HG03520 (cell line): ENCODE measurements at regions not wholly inside any gene's neighbourhood (a gene's known extent, or its start where the extent isn't known, plus 50 kb on each side); places are given as distances from the start of the nearest gene placed in this dataset.

ENCODE experiments used
- ATAC-seq: cut with Tn5 transposase; IDR thresholded peaks from one replicate; pipeline ENCODE4 v1.9.1; 2021; ENCODE audit warnings: mild to moderate bottlenecking, moderate library complexity; ENCODE audit not compliant: unreplicated experiment

GRCh38 chr15:53462651-53463050, 296.8 kb downstream of the WDR72 start:
- ATAC-seq: no peak

GRCh38 chr15:53461677-53462076, 297.8 kb downstream of the WDR72 start:
- no peak for ATAC-seq

- no peak for ATAC-seq
Measured at GRCh38 chr15:53458736-53459135, 300.7 kb downstream of the WDR72 start.

- no peak for ATAC-seq
Measured at GRCh38 chr15:53457479-53457878, 302.0 kb downstream of the WDR72 start.

- ATAC-seq: no peak
Measured at GRCh38 chr15:53454843-53455721, 304.4 kb downstream of the WDR72 start.

- ATAC-seq: no peak
Measured at GRCh38 chr15:53454535-53454842, 305.0 kb downstream of the WDR72 start.

GRCh38 chr15:53453253-53454105, 306.0 kb downstream of the WDR72 start:
- no peak for ATAC-seq

- ATAC-seq: no peak
Measured at GRCh38 chr15:53448232-53449015, 311.0 kb downstream of the WDR72 start.

GRCh38 chr15:53447742-53448141, 311.7 kb downstream of the WDR72 start:
- ATAC-seq: no peak

- ATAC-seq: no peak
Measured at GRCh38 chr15:53447053-53447574, 312.3 kb downstream of the WDR72 start.

GRCh38 chr15:53446376-53446775, 313.1 kb downstream of the WDR72 start:
- ATAC-seq: no peak

- no peak for ATAC-seq
Measured at GRCh38 chr15:53445531-53445930, 313.9 kb downstream of the WDR72 start.

- no peak for ATAC-seq
Measured at GRCh38 chr15:53437985-53438841, 321.2 kb downstream of the WDR72 start.

- ATAC-seq: no peak
Measured at GRCh38 chr15:53437366-53437765, 322.1 kb downstream of the WDR72 start.

GRCh38 chr15:53434174-53434678, 325.2 kb downstream of the WDR72 start:
- no peak for ATAC-seq

GRCh38 chr15:53416219-53416940, 343.1 kb downstream of the WDR72 start:
- no peak for ATAC-seq

- no peak for ATAC-seq
Measured at GRCh38 chr15:53414167-53414566, 345.3 kb downstream of the WDR72 start.

GRCh38 chr15:53412542-53412941, 346.9 kb downstream of the WDR72 start:
- ATAC-seq: no peak

GRCh38 chr15:53404930-53405493, 354.5 kb downstream of the WDR72 start:
- no peak for ATAC-seq
